Prostate gland (tissue), 2 donors: ENCODE measurements at regions not wholly inside any gene's neighbourhood (a gene's known extent, or its start where the extent isn't known, plus 50 kb on each side); places are given as distances from the start of the nearest gene placed in this dataset.

Source experiments
- POLR2AphosphoS5 ChIP-seq: sonication (generic); formaldehyde crosslinking; IDR thresholded peaks from one replicate; pipeline ENCODE4 v1.6.1; 2017; ENCODE audit warnings: antibody characterized with exemption
- TF ChIP-seq, protein P1 (sequence below), 4 experiments: fragments of 200-600 bp in 2 of 4; fragments of 450-650 bp in 2 of 4; sonication (generic) in 2 of 4; IDR thresholded peaks; 1 replicate in 3 of 4; 2 replicates in 1 of 4; pipeline ENCODE4 v1.5.1; 2016 to 2019; ENCODE audit warnings: antibody characterized with exemption in 4 of 4, mild to moderate bottlenecking in 2 of 4, moderate library complexity in 2 of 4

DNA sequence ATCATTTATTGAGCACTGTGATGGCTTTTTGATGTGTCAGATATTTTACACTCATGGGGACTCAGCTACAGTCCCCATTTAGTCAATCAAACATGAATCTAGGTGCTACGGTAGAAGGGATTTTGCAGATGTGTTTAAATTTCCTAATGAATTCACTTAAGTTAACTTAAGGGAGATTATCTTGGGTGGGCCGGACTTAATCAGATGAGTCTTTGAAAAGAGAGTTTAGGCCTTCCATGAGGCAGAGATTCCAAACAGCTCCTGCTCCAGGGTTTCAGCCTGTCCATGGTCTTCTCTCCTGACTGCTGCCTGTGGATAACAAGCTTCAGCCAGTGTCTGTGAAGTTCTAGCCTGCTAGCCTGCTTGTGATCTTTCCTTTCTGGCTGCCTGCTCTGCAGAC is 202.4 kb downstream of the IDS start:
- TF ChIP-seq, protein P1, sequence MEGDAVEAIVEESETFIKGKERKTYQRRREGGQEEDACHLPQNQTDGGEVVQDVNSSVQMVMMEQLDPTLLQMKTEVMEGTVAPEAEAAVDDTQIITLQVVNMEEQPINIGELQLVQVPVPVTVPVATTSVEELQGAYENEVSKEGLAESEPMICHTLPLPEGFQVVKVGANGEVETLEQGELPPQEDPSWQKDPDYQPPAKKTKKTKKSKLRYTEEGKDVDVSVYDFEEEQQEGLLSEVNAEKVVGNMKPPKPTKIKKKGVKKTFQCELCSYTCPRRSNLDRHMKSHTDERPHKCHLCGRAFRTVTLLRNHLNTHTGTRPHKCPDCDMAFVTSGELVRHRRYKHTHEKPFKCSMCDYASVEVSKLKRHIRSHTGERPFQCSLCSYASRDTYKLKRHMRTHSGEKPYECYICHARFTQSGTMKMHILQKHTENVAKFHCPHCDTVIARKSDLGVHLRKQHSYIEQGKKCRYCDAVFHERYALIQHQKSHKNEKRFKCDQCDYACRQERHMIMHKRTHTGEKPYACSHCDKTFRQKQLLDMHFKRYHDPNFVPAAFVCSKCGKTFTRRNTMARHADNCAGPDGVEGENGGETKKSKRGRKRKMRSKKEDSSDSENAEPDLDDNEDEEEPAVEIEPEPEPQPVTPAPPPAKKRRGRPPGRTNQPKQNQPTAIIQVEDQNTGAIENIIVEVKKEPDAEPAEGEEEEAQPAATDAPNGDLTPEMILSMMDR (IDR thresholded peaks at IDR 0.05): no peak
- TF ChIP-seq POLR2AphosphoS5: no peak
